ENCODE measurements at regions not wholly inside any gene's neighbourhood (a gene's known extent, or its start where the extent isn't known, plus 50 kb on each side); places are given as distances from the start of the nearest gene placed in this dataset.
"Not testable (repeated sequence)": the region's sequence is repeated elsewhere in the genome, so short reads cannot be mapped to it uniquely, and the experiment has no call there.

- intact Hi-C loops (cut with DNase I) = no loop called here
- ATAC-seq (peak in 1 of 2 donors; percentile 12), DNase-seq (peak; percentile 14)
Observed at GRCh38 chr12:123064885-123065619, 84.6 kb downstream of the ARL6IP4 start.

- ATAC-seq = peak; percentile 68 to 73
- intact Hi-C loops (cut with DNase I) = no loop called here
- DNase-seq = peak; percentile 76
Observed at GRCh38 chr12:123064366-123064765, 83.9 kb downstream of the ARL6IP4 start.

- no peak for DNase-seq
- no peak for ATAC-seq
- intact Hi-C loops (cut with DNase I) = no loop called here
Observed at GRCh38 chr12:123063535-123063934, 83.1 kb downstream of the ARL6IP4 start.

GRCh38 chr12:123062681-123063486 lies 82.4 kb downstream of the ARL6IP4 start:
- ATAC-seq = peak; percentile 45 to 54
- no peak for DNase-seq
- intact Hi-C loops (cut with DNase I) = no loop called here

- DNase-seq (no peak), ATAC-seq (no peak)
- intact Hi-C loops (cut with DNase I) = no loop called here
Observed at GRCh38 chr12:123061441-123062205, 81.1 kb downstream of the ARL6IP4 start.

GRCh38 chr12:123059500-123059899 lies 79.0 kb downstream of the ARL6IP4 start:
- DNase-seq (no peak), ATAC-seq (peak in 1 of 2 donors; percentile 7)
- intact Hi-C loops (cut with DNase I) = no loop called here

GRCh38 chr12:123058980-123059379 lies 78.5 kb downstream of the ARL6IP4 start:
- intact Hi-C loops (cut with DNase I) = no loop called here
- ATAC-seq (peak; percentile 19 to 46), DNase-seq (no peak)

GRCh38 chr12:123058481-123058880 lies 78.0 kb downstream of the ARL6IP4 start:
- ATAC-seq (no peak), DNase-seq (no peak)
- intact Hi-C loops (cut with DNase I) = no loop called here

GRCh38 chr12:123057513-123058265 lies 77.2 kb downstream of the ARL6IP4 start:
- peak; percentile 13 for DNase-seq
- ATAC-seq = no peak
- intact Hi-C loops (cut with DNase I) = no loop called here

- ATAC-seq (no peak), DNase-seq (no peak)
- intact Hi-C loops (cut with DNase I) = no loop called here
Observed at GRCh38 chr12:123056709-123057108, 76.2 kb downstream of the ARL6IP4 start.

- ATAC-seq = peak in 1 of 2 donors; percentile 59
- DNase-seq = no peak
- intact Hi-C loops (cut with DNase I) = no loop called here
Observed at GRCh38 chr12:123056053-123056452, 75.6 kb downstream of the ARL6IP4 start.

- DNase-seq = no peak
- ATAC-seq = peak in 1 of 2 donors; percentile 8
- intact Hi-C loops (cut with DNase I) = no loop called here
Observed at GRCh38 chr12:123055281-123055766, 74.8 kb downstream of the ARL6IP4 start.

GRCh38 chr12:123054371-123054770 lies 73.9 kb downstream of the ARL6IP4 start:
- ATAC-seq (no peak), DNase-seq (no peak)
- intact Hi-C loops (cut with DNase I) = no loop called here

GRCh38 chr12:123051556-123051955 lies 71.1 kb downstream of the ARL6IP4 start:
- intact Hi-C loops (cut with DNase I) = no loop called here
- DNase-seq (no peak), ATAC-seq (no peak)

GRCh38 chr12:123050913-123051312 lies 70.4 kb downstream of the ARL6IP4 start:
- peak; percentile 6 to 28 for ATAC-seq
- intact Hi-C loops (cut with DNase I) = no loop called here
- DNase-seq = no peak

GRCh38 chr12:123050331-123050831 lies 69.9 kb downstream of the ARL6IP4 start:
- DNase-seq = no peak
- ATAC-seq = peak; percentile 82 to 87
- intact Hi-C loops (cut with DNase I) = no loop called here

- ATAC-seq (peak in 1 of 2 donors; percentile 60), DNase-seq (no peak)
- intact Hi-C loops (cut with DNase I) = loop anchor here in 1 of 2 donors (10.0 kb wide), 1 partner anchor 185 kb away; the partner anchor contains the start of genes MPHOSPH9 and MTRFR
Observed at GRCh38 chr12:123049398-123050240, 69.1 kb downstream of the ARL6IP4 start.

GRCh38 chr12:123047892-123048291 lies 67.4 kb downstream of the ARL6IP4 start:
- intact Hi-C loops (cut with DNase I) = loop anchor here in 1 of 2 donors (10.0 kb wide), 1 partner anchor 187 kb away; the partner anchor contains the start of genes MPHOSPH9 and MTRFR
- ATAC-seq, DNase-seq: not testable (repeated sequence)

All from left cardiac atrium (tissue), 4 donors.